ENCODE measurements at regions not wholly inside any gene's neighbourhood (a gene's known extent, or its start where the extent isn't known, plus 50 kb on each side); places are given as distances from the start of the nearest gene placed in this dataset.
"Not testable (repeated sequence)": the region's sequence is repeated elsewhere in the genome, so short reads cannot be mapped to it uniquely, and the experiment has no call there.

DNA sequence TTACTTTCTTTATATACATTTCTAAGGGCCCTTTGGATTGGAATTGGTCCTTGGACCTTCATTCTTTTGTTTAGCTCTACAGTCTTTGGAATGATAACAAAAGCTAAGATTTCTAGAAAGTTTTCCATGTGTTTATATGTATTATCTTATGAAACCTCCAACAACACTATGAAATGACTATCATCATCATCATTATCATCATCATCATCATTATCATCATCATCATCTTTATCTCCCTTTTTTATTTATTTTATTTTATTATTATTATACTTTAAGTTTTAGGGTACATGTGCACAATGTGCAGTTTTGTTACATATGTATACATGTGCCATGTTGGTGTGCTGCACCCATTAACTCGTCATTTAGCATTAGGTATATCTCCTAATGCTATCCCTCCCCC is 229.4 kb upstream of the ATP5MC3 start:
- H3K4ac ChIP-seq (replicated peaks; ENCODE audit: insufficient read length, low read depth, low read length); H2AK5ac ChIP-seq (ENCODE audit: low read depth, low read length); H3K18ac ChIP-seq (ENCODE audit: extremely low read depth, low read length); H3K27me3 ChIP-seq (replicated peaks in 1 of 4; ENCODE audit: control insufficient read depth in 3 of 4, extremely low read depth in 1 of 4, insufficient read depth in 3 of 4, low read length in 3 of 4); H2BK15ac ChIP-seq (ENCODE audit: low read length); H3K4me3 ChIP-seq (ENCODE audit: extremely low read depth in 1 of 4, insufficient read depth in 2 of 4, low read depth in 3 of 4, low read length in 4 of 4); H3K23me2 ChIP-seq (ENCODE audit: low read depth, low read length); H4K20me1 ChIP-seq (replicated peaks in 1 of 2; ENCODE audit: control insufficient read depth in 1 of 2, insufficient read depth in 2 of 2, low read length in 2 of 2); H2AFZ ChIP-seq (ENCODE audit: low read length); H2BK120ac ChIP-seq (replicated peaks; ENCODE audit: low read depth, low read length); H3K4me2 ChIP-seq (ENCODE audit: insufficient read depth in 1 of 2, low read depth in 2 of 2, low read length in 2 of 2); FAIRE-seq; H3K56ac ChIP-seq (replicated peaks; ENCODE audit: insufficient read length, low read depth, low read length); H3K9ac ChIP-seq (replicated peaks in 1 of 4; ENCODE audit: extremely low read depth in 1 of 4, low read depth in 3 of 4, low read length in 3 of 4); H2BK20ac ChIP-seq (ENCODE audit: low read length); H3K79me2 ChIP-seq (ENCODE audit: control insufficient read depth in 1 of 2, insufficient read depth in 2 of 2, low read length in 2 of 2); POLR2A ChIA-PET (ENCODE audit: partially characterized antibody); H3K79me1 ChIP-seq (ENCODE audit: low read depth, low read length); H4K91ac ChIP-seq (replicated peaks; ENCODE audit: insufficient read length, low read length); H3K14ac ChIP-seq (ENCODE audit: insufficient read length); H3K36me3 ChIP-seq (ENCODE audit: control insufficient read depth in 2 of 4, insufficient read depth in 4 of 4, low read length in 3 of 4); H3K27ac ChIP-seq (ENCODE audit: low read depth, low read length); H2BK5ac ChIP-seq (ENCODE audit: low read depth, low read length); H3K4me1 ChIP-seq (replicated peaks in 1 of 4; ENCODE audit: control insufficient read depth in 3 of 4, insufficient read depth in 4 of 4, low read length in 3 of 4); H3K23ac ChIP-seq (ENCODE audit: insufficient read length); H3K9me3 ChIP-seq (ENCODE audit: insufficient read depth in 2 of 2, low read depth in 1 of 2, low read length in 1 of 2); H2BK12ac ChIP-seq (ENCODE audit: low read depth, low read length); DNase-seq (ENCODE audit: low read depth in 1 of 2, low spot score in 2 of 2); H4K5ac ChIP-seq (ENCODE audit: insufficient read length, low read depth, low read length); H4K8ac ChIP-seq (ENCODE audit: extremely low read depth, insufficient read depth, low read length): not testable (repeated sequence)
- CTCF ChIA-PET (ENCODE audit: partially characterized antibody): interaction anchor here (0.7 to 0.9 kb wide), 2 partner anchors 27 to 43 kb away, joined by 3 read pairs; no protein-coding TSS in a partner anchor
- WGBS, 2 experiments (ENCODE audit: extremely low coverage in 1 of 2, insufficient coverage in 1 of 2, insufficient read length in 1 of 2, insufficient replicate concordance in 2 of 2, low coverage in 1 of 2, low lambda C conversion rate in 2 of 2, missing lambda C conversion rate in 1 of 2): no CpG with 5 or more reads among the region's 1 CpG

All from H1 (cell line).